ENCODE measurements at regions not wholly inside any gene's neighbourhood (a gene's known extent, or its start where the extent isn't known, plus 50 kb on each side); places are given as distances from the start of the nearest gene placed in this dataset.
A peak's percentile ranks its signal among the peaks of the same experiment; 100 is the strongest.
"Not testable (repeated sequence)": the region's sequence is repeated elsewhere in the genome, so short reads cannot be mapped to it uniquely, and the experiment has no call there.

- Mint-ChIP-seq H3K4me1 (no peaks in the 10 kb centered on the region), H3K36me3 (ENCODE audit: low read depth) (no peaks in the 10 kb centered on the region), H3K27me3 (peaks cover 3% of the 10 kb centered on the region), H3K4me3 (no peak overlapping the region), H3K27ac (no peak overlapping the region), H3K9me3 (no peaks in the 10 kb centered on the region)
- intact Hi-C loops (cut with micrococcal nuclease) = no loop called here
- DNase-seq = no peak
Observed at GRCh38 chr1:208967334-208967733, 616.2 kb upstream of the CAMK1G start.

- intact Hi-C loops (cut with micrococcal nuclease) = no loop called here
Observed at GRCh38 chr1:208974717-208975116, 608.8 kb upstream of the CAMK1G start.

DNA sequence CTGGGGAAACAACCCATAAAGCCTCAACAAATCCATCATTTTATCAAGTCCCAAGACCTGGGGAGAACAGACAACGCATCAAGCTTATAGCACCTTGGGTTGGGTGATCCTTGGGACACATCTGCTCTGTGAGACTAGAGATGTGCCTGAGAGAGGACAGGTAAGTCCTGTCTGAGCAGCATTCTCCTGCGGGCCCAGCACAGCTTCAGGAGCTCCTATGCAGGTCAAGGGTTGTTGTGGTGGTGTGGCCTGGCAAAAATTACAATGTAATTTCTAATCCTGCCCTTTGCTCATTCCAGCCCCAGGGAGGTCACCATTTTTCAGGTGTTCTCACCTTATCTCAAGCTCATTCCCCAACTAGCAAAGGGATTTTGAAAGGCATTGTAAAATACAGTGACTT is 608.1 kb upstream of the CAMK1G start:
- H3K4me1 Mint-ChIP-seq = no peaks in the 10 kb centered on the region
- no peak overlapping the region for H3K27ac Mint-ChIP-seq
- no peaks in the 10 kb centered on the region for H3K9me3 Mint-ChIP-seq
- H3K4me3 Mint-ChIP-seq = no peak overlapping the region
- intact Hi-C loops (cut with micrococcal nuclease) = no loop called here
- H3K27me3 Mint-ChIP-seq = peaks cover 6% of the 10 kb centered on the region
- peak; percentile 26 for DNase-seq
- H3K36me3 Mint-ChIP-seq (ENCODE audit: low read depth) = no peaks in the 10 kb centered on the region

More at GRCh38 chr1:208974717-208975116, 608.8 kb upstream of the CAMK1G start:
- Mint-ChIP-seq H3K4me3 (no peak overlapping the region), H3K27me3 (peaks cover 6% of the 10 kb centered on the region), H3K36me3 (ENCODE audit: low read depth) (no peaks in the 10 kb centered on the region), H3K4me1 (no peaks in the 10 kb centered on the region), H3K9me3 (no peaks in the 10 kb centered on the region), H3K27ac (no peak overlapping the region)
- no peak for DNase-seq

DNA sequence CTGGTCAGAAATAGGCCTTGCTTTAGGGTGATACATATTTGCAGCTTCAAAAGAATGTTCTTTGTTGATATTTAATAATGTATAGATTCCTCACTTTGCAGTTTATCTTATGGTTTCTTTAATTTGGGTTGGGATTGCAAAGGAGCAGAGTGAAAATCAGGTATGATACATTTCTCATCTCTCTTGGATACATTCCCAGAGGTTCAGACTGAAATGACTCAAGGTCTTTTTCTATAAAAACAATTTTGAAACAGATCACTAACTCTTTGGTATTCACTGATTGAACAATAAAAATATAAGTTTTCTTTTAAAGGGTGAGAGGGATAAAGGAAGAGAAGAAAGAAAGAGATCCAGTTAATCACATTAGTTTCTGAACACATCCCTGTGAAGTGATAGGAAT is 606.5 kb upstream of the CAMK1G start:
- Mint-ChIP-seq H3K27ac (no peak overlapping the region), H3K36me3 (ENCODE audit: low read depth) (no peaks in the 10 kb centered on the region), H3K27me3 (peaks cover 13% of the 10 kb centered on the region), H3K9me3 (no peaks in the 10 kb centered on the region), H3K4me3 (no peak overlapping the region), H3K4me1 (no peaks in the 10 kb centered on the region)
- no peak for DNase-seq
- intact Hi-C loops (cut with micrococcal nuclease) = no loop called here

GRCh38 chr1:208977638-208978256 is 605.8 kb upstream of the CAMK1G start:
- H3K4me3 Mint-ChIP-seq = no peak overlapping the region
- peaks cover 13% of the 10 kb centered on the region for H3K27me3 Mint-ChIP-seq
- no peaks in the 10 kb centered on the region for H3K4me1 Mint-ChIP-seq
- no peak for DNase-seq
- no peak overlapping the region for H3K27ac Mint-ChIP-seq
- no peaks in the 10 kb centered on the region for H3K36me3 Mint-ChIP-seq (ENCODE audit: low read depth)
- H3K9me3 Mint-ChIP-seq = no peaks in the 10 kb centered on the region
- intact Hi-C loops (cut with micrococcal nuclease) = no loop called here

- Mint-ChIP-seq H3K4me1 (no peaks in the 10 kb centered on the region), H3K9me3 (no peaks in the 10 kb centered on the region), H3K27me3 (peaks cover 15% of the 10 kb centered on the region), H3K27ac (no peak overlapping the region), H3K36me3 (ENCODE audit: low read depth) (no peaks in the 10 kb centered on the region), H3K4me3 (no peak overlapping the region)
- DNase-seq = peak; percentile 35
- intact Hi-C loops (cut with micrococcal nuclease) = no loop called here
Observed at GRCh38 chr1:208979776-208980175, 603.7 kb upstream of the CAMK1G start.

- Mint-ChIP-seq H3K4me3 (no peak overlapping the region), H3K27me3 (peaks cover 15% of the 10 kb centered on the region), H3K36me3 (ENCODE audit: low read depth) (no peaks in the 10 kb centered on the region), H3K27ac (no peak overlapping the region), H3K9me3 (no peaks in the 10 kb centered on the region), H3K4me1 (no peaks in the 10 kb centered on the region)
- DNase-seq = no peak
- intact Hi-C loops (cut with micrococcal nuclease) = no loop called here
Observed at GRCh38 chr1:208980605-208981004, 602.9 kb upstream of the CAMK1G start.

- intact Hi-C loops (cut with micrococcal nuclease) = no loop called here
- Mint-ChIP-seq H3K27ac (no peak overlapping the region), H3K27me3 (peaks cover 9% of the 10 kb centered on the region), H3K9me3 (peaks cover 4% of the 10 kb centered on the region), H3K36me3 (ENCODE audit: low read depth) (peaks cover 2% of the 10 kb centered on the region), H3K4me3 (no peak overlapping the region), H3K4me1 (peaks cover 20% of the 10 kb centered on the region)
- no peak for DNase-seq
Observed at GRCh38 chr1:208985231-208985630, 598.3 kb upstream of the CAMK1G start.

- peaks cover 20% of the 10 kb centered on the region for H3K4me1 Mint-ChIP-seq
- intact Hi-C loops (cut with micrococcal nuclease) = no loop called here
- peaks cover 13% of the 10 kb centered on the region for H3K27me3 Mint-ChIP-seq
- H3K27ac Mint-ChIP-seq = peak overlapping the region; percentile 77
- peaks cover 10% of the 10 kb centered on the region for H3K9me3 Mint-ChIP-seq
- H3K36me3 Mint-ChIP-seq (ENCODE audit: low read depth) = peaks cover 2% of the 10 kb centered on the region
- peak overlapping the region; percentile 74 for H3K4me3 Mint-ChIP-seq
- DNase-seq = peak; percentile 82
Observed at GRCh38 chr1:208988811-208989222, 594.7 kb upstream of the CAMK1G start.

DNA sequence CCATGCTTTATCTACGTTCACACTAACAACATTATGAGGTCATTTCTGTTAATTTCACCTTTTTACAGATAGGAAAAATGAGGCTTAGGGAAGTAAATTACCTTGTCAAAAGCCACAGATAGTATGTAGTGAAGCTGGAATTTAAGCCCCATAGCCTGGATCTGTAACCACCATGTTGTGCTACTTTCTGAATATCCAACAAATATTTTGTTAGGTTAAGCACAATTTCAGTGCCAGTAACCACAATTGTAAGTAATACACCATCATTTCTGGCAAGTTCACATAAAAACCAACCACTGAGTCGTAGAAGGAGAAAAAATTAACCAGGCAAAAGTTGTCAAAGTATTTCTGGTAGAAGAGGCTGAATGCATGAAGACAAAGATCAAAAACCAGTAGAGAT is 593.1 kb upstream of the CAMK1G start:
- H3K27ac Mint-ChIP-seq = no peak overlapping the region
- peaks cover 10% of the 10 kb centered on the region for H3K9me3 Mint-ChIP-seq
- peaks cover 20% of the 10 kb centered on the region for H3K4me1 Mint-ChIP-seq
- peaks cover 2% of the 10 kb centered on the region for H3K36me3 Mint-ChIP-seq (ENCODE audit: low read depth)
- intact Hi-C loops (cut with micrococcal nuclease) = no loop called here
- peaks cover 16% of the 10 kb centered on the region for H3K27me3 Mint-ChIP-seq
- DNase-seq = no peak
- no peak overlapping the region for H3K4me3 Mint-ChIP-seq

GRCh38 chr1:208997053-208997452 is 586.5 kb upstream of the CAMK1G start:
- H3K4me3 Mint-ChIP-seq; H3K9me3 Mint-ChIP-seq; H3K27ac Mint-ChIP-seq; H3K36me3 Mint-ChIP-seq (ENCODE audit: low read depth); intact Hi-C loops (cut with micrococcal nuclease); DNase-seq; H3K4me1 Mint-ChIP-seq: not testable (repeated sequence)
- H3K27me3 Mint-ChIP-seq = peaks cover 26% of the 10 kb centered on the region

- Mint-ChIP-seq H3K27me3 (peaks cover 24% of the 10 kb centered on the region), H3K4me3 (no peak overlapping the region), H3K9me3 (peaks cover 1% of the 10 kb centered on the region), H3K36me3 (ENCODE audit: low read depth) (no peaks in the 10 kb centered on the region), H3K4me1 (no peaks in the 10 kb centered on the region), H3K27ac (no peak overlapping the region)
- intact Hi-C loops (cut with micrococcal nuclease) = no loop called here
- peak; percentile 29 for DNase-seq
Observed at GRCh38 chr1:208997726-208998312, 585.7 kb upstream of the CAMK1G start.

DNA sequence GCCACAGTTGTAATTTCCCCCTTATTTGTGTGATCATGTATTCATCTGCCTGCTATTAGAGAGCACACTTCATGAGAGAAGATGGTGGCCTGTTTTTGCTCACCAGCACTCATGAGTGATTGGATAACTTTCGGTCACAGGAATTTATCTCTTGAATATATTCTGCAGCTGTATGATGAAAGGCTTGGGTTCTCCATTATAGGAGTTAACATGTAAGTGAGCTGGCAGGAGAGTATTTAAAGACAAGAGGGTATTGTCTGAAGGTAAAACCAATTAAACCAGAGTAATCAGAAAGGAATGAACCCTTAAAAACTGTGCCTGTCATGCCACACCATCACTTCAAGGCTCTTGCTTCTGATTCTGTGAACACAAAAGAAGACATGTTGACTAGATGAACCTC is 574.9 kb upstream of the CAMK1G start:
- no peak overlapping the region for H3K4me3 Mint-ChIP-seq
- H3K27ac Mint-ChIP-seq = no peak overlapping the region
- H3K9me3 Mint-ChIP-seq = no peaks in the 10 kb centered on the region
- intact Hi-C loops (cut with micrococcal nuclease) = no loop called here
- DNase-seq = no peak
- H3K36me3 Mint-ChIP-seq (ENCODE audit: low read depth) = no peaks in the 10 kb centered on the region
- H3K27me3 Mint-ChIP-seq = no peaks in the 10 kb centered on the region
- H3K4me1 Mint-ChIP-seq = peaks cover 2% of the 10 kb centered on the region

DNA sequence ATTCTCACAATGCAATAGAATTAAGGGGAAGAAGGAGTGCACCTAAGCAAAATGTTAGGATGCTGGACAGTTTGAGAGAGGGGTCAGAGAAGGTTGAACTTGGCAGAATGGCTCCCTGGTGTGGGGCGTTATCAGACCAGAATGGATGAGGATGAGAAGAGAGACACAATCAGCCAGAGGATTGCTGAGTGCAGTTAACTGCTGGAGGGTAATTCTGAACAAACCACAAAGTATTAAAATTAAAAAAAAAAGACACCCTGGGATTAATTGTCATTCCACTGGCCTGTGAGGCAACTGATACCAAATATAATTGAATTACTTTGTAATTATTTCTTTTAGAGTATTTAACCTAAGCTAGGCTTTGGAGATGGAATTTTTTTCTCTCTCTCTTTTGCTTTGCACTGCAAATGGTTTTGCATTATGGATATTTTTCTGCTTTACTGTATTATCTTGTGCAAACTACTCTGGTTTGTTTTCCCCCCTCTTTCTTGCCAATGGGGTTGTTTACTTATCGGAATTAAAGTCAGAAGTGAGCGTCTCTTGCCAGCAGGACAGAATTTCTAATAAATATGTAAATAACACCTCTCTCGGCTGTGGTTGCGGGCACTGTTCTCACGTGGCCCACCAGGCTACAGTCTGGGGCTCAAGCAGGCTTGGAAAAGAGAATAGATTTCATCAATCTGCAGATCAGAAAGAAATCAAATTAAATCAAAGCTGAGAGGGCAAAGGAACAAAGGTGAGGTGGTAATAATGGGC is 572.9 kb upstream of the CAMK1G start:
- Mint-ChIP-seq H3K4me3 (no peak overlapping the region), H3K27me3 (peaks cover 3% of the 10 kb centered on the region), H3K4me1 (peaks cover 2% of the 10 kb centered on the region), H3K36me3 (ENCODE audit: low read depth) (no peaks in the 10 kb centered on the region), H3K27ac (no peak overlapping the region), H3K9me3 (no peaks in the 10 kb centered on the region)
- intact Hi-C loops (cut with micrococcal nuclease) = no loop called here
- no peak for DNase-seq

Measured in activated CD4-positive, alpha-beta T cell treated with anti-CD3 and anti-CD28 coated beads, Interleukin-2, amount 10 ng/mL, durations not matched to agents 24 days and 14 days (primary cell).